OCI-LY7 (cell line): ENCODE measurements at regions not wholly inside any gene's neighbourhood (a gene's known extent, or its start where the extent isn't known, plus 50 kb on each side); places are given as distances from the start of the nearest gene placed in this dataset.

Source experiments
- BruUV-seq: library from RNA; stranded (reverse); fragments of 400-500 nt; replicated peaks from 2 replicates; lab custom pipeline; 2021; lab: Mats Ljungman, UMichigan
- CTCF ChIA-PET: fragments of 300-600 bp; sonication (Branson Sonifier 250); formaldehyde crosslinking; loops from one replicate; lab custom pipeline; 2022; ENCODE audit warnings: antibody characterized with exemption; ENCODE audit not compliant: unreplicated experiment; lab: Charles Lee
- POLR2A ChIA-PET: fragments of 300-600 bp; sonication (Branson Sonifier 250); formaldehyde crosslinking; loops from one replicate; lab custom pipeline; 2022; ENCODE audit warnings: antibody characterized with exemption; lab: Charles Lee
- DNase-seq: peaks from one replicate; pipeline ENCODE4 v3.0.0-alpha.2; 2015; ENCODE audit warnings: low spot score
- H2AFZ ChIP-seq: fragments of 200-600 bp; sonication (generic), shearing (Covaris generic); 2 replicates; pipeline ENCODE4 v1.6.1; 2014; ENCODE audit warnings: mild to moderate bottlenecking, antibody characterized with exemption, low read length, moderate library complexity
- H3K27ac ChIP-seq: fragments of 200-600 bp; sonication (generic); 2 replicates; pipeline ENCODE4 v1.5.1; 2014; ENCODE audit warnings: mixed run types, low read depth, mild to moderate bottlenecking, moderate library complexity, low read length, inconsistent platforms; ENCODE audit not compliant: poor library complexity, severe bottlenecking
- H3K36me3 ChIP-seq: fragments of 200-600 bp; sonication (generic); 2 replicates; pipeline ENCODE4 v1.6.1; 2014; ENCODE audit warnings: mild to moderate bottlenecking, antibody characterized with exemption, low read length, moderate library complexity, mixed read lengths; ENCODE audit not compliant: insufficient read depth
- H3K4me1 ChIP-seq: fragments of 200-600 bp; sonication (generic); 2 replicates; pipeline ENCODE4 v1.5.1; 2014; ENCODE audit warnings: mild to moderate bottlenecking, low read length; ENCODE audit not compliant: insufficient read depth, poor library complexity, severe bottlenecking
- H3K4me2 ChIP-seq: fragments of 200-600 bp; sonication (generic); 2 replicates; pipeline ENCODE4 v1.6.1; 2014; ENCODE audit warnings: mild to moderate bottlenecking, low read length
- H3K4me3 ChIP-seq: fragments of 200-600 bp; sonication (generic); 2 replicates; pipeline ENCODE4 v1.5.1; 2014; ENCODE audit warnings: mild to moderate bottlenecking, low read depth, low read length; ENCODE audit not compliant: poor library complexity, severe bottlenecking
- H3K79me2 ChIP-seq: fragments of 200-600 bp; sonication (generic); 2 replicates; pipeline ENCODE4 v1.6.1; 2016; ENCODE audit warnings: low read depth, mild to moderate bottlenecking, low read length, moderate library complexity, mixed read lengths; ENCODE audit not compliant: insufficient read depth
- H3K9me2 ChIP-seq: fragments of 200-600 bp; sonication (generic); 2 replicates; pipeline ENCODE4 v1.6.1; 2016; ENCODE audit warnings: mild to moderate bottlenecking, low read length, mixed read lengths; ENCODE audit not compliant: insufficient read depth
- H3K9me3 ChIP-seq: fragments of 200-600 bp; sonication (generic); 2 replicates; pipeline ENCODE4 v1.6.1; 2014; ENCODE audit warnings: mild to moderate bottlenecking, mixed run types, low read length, mixed read lengths
- H4K20me1 ChIP-seq: fragments of 200-600 bp; sonication (generic); 2 replicates; pipeline ENCODE4 v1.6.1; 2014; ENCODE audit warnings: mild to moderate bottlenecking, antibody characterized with exemption, low read length, moderate library complexity, mixed read lengths; ENCODE audit not compliant: insufficient read depth
- CTCF ChIP-seq: fragments of 200-600 bp; sonication (generic); conservative IDR thresholded peaks from 2 replicates; pipeline ENCODE4 v1.5.1; 2014; ENCODE audit warnings: mild to moderate bottlenecking, antibody characterized with exemption, low read length, moderate library complexity, mixed read lengths
- EZH2phosphoT487 ChIP-seq: fragments of 200-600 bp; sonication (generic); IDR thresholded peaks from 2 replicates; pipeline ENCODE4 v1.6.1; 2018; ENCODE audit warnings: low read depth, borderline replicate concordance, mild to moderate bottlenecking, mixed run types, antibody characterized with exemption, low read length, moderate library complexity, mixed read lengths
- intact Hi-C: fragments of 100-400 bp; cut with micrococcal nuclease; formaldehyde crosslinking; loops from one replicate; pipeline ENCODE4 v1.10.0; 2022; ENCODE audit not compliant: unreplicated experiment

GRCh38 chr4:27101126-27101525, 240.5 kb downstream of the STIM2 start:
- no peak overlapping the region for H3K27ac ChIP-seq
- no peaks in the 10 kb centered on the region for H3K79me2 ChIP-seq
- no peak for DNase-seq
- H3K4me3 ChIP-seq = no peak overlapping the region
- H3K9me2 ChIP-seq = no peaks in the 10 kb centered on the region
- CTCF ChIA-PET = no interaction called here
- no peak overlapping the region for H3K4me2 ChIP-seq
- intact Hi-C loops = no loop called here
- no peak for TF ChIP-seq CTCF
- TF ChIP-seq EZH2phosphoT487 = no peak
- BruUV-seq = no TSS peak
- no peaks in the 10 kb centered on the region for H4K20me1 ChIP-seq
- H3K4me1 ChIP-seq = no peaks in the 10 kb centered on the region
- H3K9me3 ChIP-seq = no peaks in the 10 kb centered on the region
- H3K36me3 ChIP-seq = no peaks in the 10 kb centered on the region
- POLR2A ChIA-PET = no interaction called here
- no peak overlapping the region for H2AFZ ChIP-seq

- H2AFZ ChIP-seq = no peak overlapping the region
- intact Hi-C loops = no loop called here
- DNase-seq = no peak
- ChIA-PET POLR2A (no interaction called here), CTCF (no interaction called here)
- H3K9me3 ChIP-seq = no peaks in the 10 kb centered on the region
- H3K4me2 ChIP-seq = no peak overlapping the region
- no peaks in the 10 kb centered on the region for H3K9me2 ChIP-seq
- no peaks in the 10 kb centered on the region for H3K79me2 ChIP-seq
- no TSS peak for BruUV-seq
- H3K27ac ChIP-seq = no peak overlapping the region
- TF ChIP-seq CTCF = no peak
- TF ChIP-seq EZH2phosphoT487 = no peak
- no peaks in the 10 kb centered on the region for H3K4me1 ChIP-seq
- no peaks in the 10 kb centered on the region for H4K20me1 ChIP-seq
- H3K4me3 ChIP-seq = no peak overlapping the region
- H3K36me3 ChIP-seq = no peaks in the 10 kb centered on the region
These were observed 240.9 kb downstream of the STIM2 start for GRCh38 chr4:27101561-27101960.

- H3K9me2 ChIP-seq = no peaks in the 10 kb centered on the region
- H3K9me3 ChIP-seq = no peaks in the 10 kb centered on the region
- H3K4me3 ChIP-seq = no peak overlapping the region
- intact Hi-C loops = no loop called here
- no peaks in the 10 kb centered on the region for H4K20me1 ChIP-seq
- POLR2A ChIA-PET = interaction anchor here (0.6 kb wide), 1 partner anchor 105 kb away, joined by 3 read pairs; no protein-coding TSS in a partner anchor
- TF ChIP-seq EZH2phosphoT487 (no peak), CTCF (no peak)
- CTCF ChIA-PET = no interaction called here
- DNase-seq = no peak
- no peaks in the 10 kb centered on the region for H3K4me1 ChIP-seq
- H3K4me2 ChIP-seq = no peak overlapping the region
- no peak overlapping the region for H3K27ac ChIP-seq
- no peak overlapping the region for H2AFZ ChIP-seq
- H3K79me2 ChIP-seq = no peaks in the 10 kb centered on the region
- no TSS peak for BruUV-seq
- H3K36me3 ChIP-seq = no peaks in the 10 kb centered on the region
These were observed 251.0 kb downstream of the STIM2 start for GRCh38 chr4:27111627-27112026.
